ENCODE measurements at regions not wholly inside any gene's neighbourhood (a gene's known extent, or its start where the extent isn't known, plus 50 kb on each side); places are given as distances from the start of the nearest gene placed in this dataset.

DNA sequence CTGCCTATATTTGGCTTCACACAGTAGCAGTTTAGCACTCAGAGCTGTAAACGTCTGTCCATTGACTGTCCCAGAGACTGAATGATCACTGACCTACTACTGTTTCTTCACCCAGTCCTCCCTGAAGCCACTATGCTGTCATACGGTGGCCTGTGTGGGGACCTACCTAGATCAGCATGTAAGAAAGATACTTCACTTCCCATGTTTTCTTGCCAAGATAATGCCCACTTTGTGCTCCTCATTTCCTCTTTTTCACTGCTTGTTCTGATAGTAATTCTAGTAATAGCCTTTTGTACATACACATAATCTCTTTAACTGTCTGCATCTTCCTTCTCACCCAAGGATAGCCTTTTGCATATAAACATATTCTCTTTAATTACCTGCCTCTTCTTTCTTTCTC is 109.9 kb upstream of the TIAM2 start:
- no peak for DNase-seq
- H3K27me3 ChIP-seq (replicated peaks): no peaks in the 10 kb centered on the region
- in situ Hi-C loops (cut with HindIII; ENCODE audit: low pct_ligation_motif_present, low sequenced_read_pairs): no loop called here
- no peak overlapping the region for H3K27ac ChIP-seq
- TF ChIP-seq, protein P1, sequence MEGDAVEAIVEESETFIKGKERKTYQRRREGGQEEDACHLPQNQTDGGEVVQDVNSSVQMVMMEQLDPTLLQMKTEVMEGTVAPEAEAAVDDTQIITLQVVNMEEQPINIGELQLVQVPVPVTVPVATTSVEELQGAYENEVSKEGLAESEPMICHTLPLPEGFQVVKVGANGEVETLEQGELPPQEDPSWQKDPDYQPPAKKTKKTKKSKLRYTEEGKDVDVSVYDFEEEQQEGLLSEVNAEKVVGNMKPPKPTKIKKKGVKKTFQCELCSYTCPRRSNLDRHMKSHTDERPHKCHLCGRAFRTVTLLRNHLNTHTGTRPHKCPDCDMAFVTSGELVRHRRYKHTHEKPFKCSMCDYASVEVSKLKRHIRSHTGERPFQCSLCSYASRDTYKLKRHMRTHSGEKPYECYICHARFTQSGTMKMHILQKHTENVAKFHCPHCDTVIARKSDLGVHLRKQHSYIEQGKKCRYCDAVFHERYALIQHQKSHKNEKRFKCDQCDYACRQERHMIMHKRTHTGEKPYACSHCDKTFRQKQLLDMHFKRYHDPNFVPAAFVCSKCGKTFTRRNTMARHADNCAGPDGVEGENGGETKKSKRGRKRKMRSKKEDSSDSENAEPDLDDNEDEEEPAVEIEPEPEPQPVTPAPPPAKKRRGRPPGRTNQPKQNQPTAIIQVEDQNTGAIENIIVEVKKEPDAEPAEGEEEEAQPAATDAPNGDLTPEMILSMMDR (IDR thresholded peaks at IDR 0.05; ENCODE audit: low read depth, low read length, missing control alignments): no peak
- no peak overlapping the region for H3K4me3 ChIP-seq (ENCODE audit: low read depth, low read length)
- no peaks in the 10 kb centered on the region for H3K36me3 ChIP-seq (replicated peaks)

GRCh38 chr6:154886016-154886415 is 109.1 kb upstream of the TIAM2 start:
- TF ChIP-seq, protein P1 (IDR thresholded peaks at IDR 0.05; ENCODE audit: low read depth, low read length, missing control alignments): no peak
- no peak overlapping the region for H3K27ac ChIP-seq
- no peaks in the 10 kb centered on the region for H3K27me3 ChIP-seq (replicated peaks)
- H3K4me3 ChIP-seq (ENCODE audit: low read depth, low read length): no peak overlapping the region
- no peaks in the 10 kb centered on the region for H3K36me3 ChIP-seq (replicated peaks)
- in situ Hi-C loops (cut with HindIII; ENCODE audit: low pct_ligation_motif_present, low sequenced_read_pairs): no loop called here
- no peak for DNase-seq

GRCh38 chr6:154886471-154886870 is 108.6 kb upstream of the TIAM2 start:
- no peak for DNase-seq
- in situ Hi-C loops (cut with HindIII; ENCODE audit: low pct_ligation_motif_present, low sequenced_read_pairs): no loop called here
- no peak overlapping the region for H3K4me3 ChIP-seq (ENCODE audit: low read depth, low read length)
- H3K27me3 ChIP-seq (replicated peaks): no peaks in the 10 kb centered on the region
- H3K36me3 ChIP-seq (replicated peaks): no peaks in the 10 kb centered on the region
- TF ChIP-seq, protein P1 (IDR thresholded peaks at IDR 0.05; ENCODE audit: low read depth, low read length, missing control alignments): no peak
- H3K27ac ChIP-seq: no peak overlapping the region

DNA sequence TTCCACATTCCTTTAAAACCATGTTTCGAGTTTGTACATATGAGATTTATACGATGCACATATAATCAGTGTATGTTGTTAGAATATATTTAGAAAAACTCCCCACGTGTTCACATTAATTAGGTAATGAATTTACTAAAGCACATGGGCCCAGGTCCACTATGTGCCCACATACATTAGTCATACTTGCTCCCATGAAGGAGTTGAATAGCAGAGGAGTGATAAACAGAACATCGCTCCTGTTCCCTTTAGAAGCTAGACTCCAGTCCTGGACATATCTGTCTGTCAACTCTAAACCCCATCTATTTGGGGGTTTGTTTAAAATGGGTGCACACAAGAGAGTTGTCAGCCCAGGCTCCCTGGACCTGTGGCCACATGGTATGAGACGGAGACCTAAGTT is 108.1 kb upstream of the TIAM2 start:
- in situ Hi-C loops (cut with HindIII; ENCODE audit: low pct_ligation_motif_present, low sequenced_read_pairs): no loop called here
- no peak overlapping the region for H3K27ac ChIP-seq
- H3K27me3 ChIP-seq (replicated peaks): no peaks in the 10 kb centered on the region
- no peak overlapping the region for H3K4me3 ChIP-seq (ENCODE audit: low read depth, low read length)
- TF ChIP-seq, protein P1 (IDR thresholded peaks at IDR 0.05; ENCODE audit: low read depth, low read length, missing control alignments): no peak
- H3K36me3 ChIP-seq (replicated peaks): no peaks in the 10 kb centered on the region
- DNase-seq: no peak

DNA sequence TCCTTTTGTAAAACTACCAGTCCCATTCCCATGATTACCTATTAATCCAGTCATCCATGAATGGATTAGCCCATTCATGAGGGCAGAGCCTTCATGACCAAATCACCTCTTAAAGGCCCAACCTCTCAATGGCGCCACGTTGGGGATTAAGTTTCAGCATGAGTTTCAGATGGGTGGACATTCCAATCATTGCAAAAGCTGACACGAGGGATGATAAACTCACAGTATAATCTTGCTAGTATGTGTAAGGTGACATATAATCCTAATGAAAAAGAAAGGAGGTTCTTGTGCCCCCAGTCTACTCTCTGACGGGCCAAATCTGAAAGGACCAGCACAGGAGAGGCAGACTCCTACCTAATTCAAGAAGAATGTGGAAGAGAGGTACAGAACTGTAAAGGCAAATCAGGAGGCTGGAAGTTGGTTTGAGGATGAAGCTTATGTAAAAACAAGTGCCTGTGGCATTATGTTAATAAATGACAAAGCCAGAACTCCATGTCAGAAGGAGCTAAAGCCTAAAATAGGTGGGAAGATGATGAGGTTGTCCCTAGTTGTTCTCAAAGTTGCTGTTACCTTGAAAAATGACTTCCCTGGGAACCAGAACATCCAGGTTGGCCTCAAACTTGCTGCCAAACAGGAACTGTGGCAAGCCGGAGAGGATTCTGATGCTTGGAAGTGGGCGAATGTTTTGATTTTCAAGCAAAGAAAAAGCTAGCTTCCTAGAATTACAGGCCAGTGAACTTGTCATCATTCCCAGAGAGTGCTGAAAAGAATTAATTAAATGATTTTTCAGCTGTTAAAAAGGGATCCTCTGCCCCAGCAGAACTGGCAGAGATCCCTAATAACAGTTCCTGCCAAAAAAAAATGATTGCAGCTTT is 106.5 kb upstream of the TIAM2 start:
- Histone ChIP-seq H3K27ac (no peak overlapping the region), H3K36me3 (replicated peaks) (no peaks in the 10 kb centered on the region), H3K4me3 (ENCODE audit: low read depth, low read length) (no peak overlapping the region), H3K27me3 (replicated peaks) (no peaks in the 10 kb centered on the region)
- DNase-seq: no peak
- in situ Hi-C loops (cut with HindIII; ENCODE audit: low pct_ligation_motif_present, low sequenced_read_pairs): no loop called here
- TF ChIP-seq, protein P1 (IDR thresholded peaks at IDR 0.05; ENCODE audit: low read depth, low read length, missing control alignments): no peak

- no peaks in the 10 kb centered on the region for H3K27me3 ChIP-seq (replicated peaks)
- TF ChIP-seq, protein P1 (IDR thresholded peaks at IDR 0.05; ENCODE audit: low read depth, low read length, missing control alignments): no peak
- H3K27ac ChIP-seq: no peak overlapping the region
- in situ Hi-C loops (cut with HindIII; ENCODE audit: low pct_ligation_motif_present, low sequenced_read_pairs): no loop called here
- no peak overlapping the region for H3K4me3 ChIP-seq (ENCODE audit: low read depth, low read length)
- no peaks in the 10 kb centered on the region for H3K36me3 ChIP-seq (replicated peaks)
- DNase-seq: no peak
These were observed 104.2 kb upstream of the TIAM2 start for GRCh38 chr6:154890874-154891273.
